SK-N-MC (cell line): ENCODE measurements at regions not wholly inside any gene's neighbourhood (a gene's known extent, or its start where the extent isn't known, plus 50 kb on each side); places are given as distances from the start of the nearest gene placed in this dataset.

Source experiments
- EZH2 ChIP-seq: fragments of 200-600 bp; sonication (generic); IDR thresholded peaks from one replicate; pipeline ENCODE4 v1.6.1; 2017; ENCODE audit warnings: antibody characterized with exemption
- FOXP2 ChIP-seq: optimal IDR thresholded peaks from 2 replicates; pipeline ENCODE3; 2011; ENCODE audit warnings: mild to moderate bottlenecking, moderate library complexity; ENCODE audit not compliant: insufficient read depth; ENCODE audit errors: extremely low read length, control extremely low read depth
- POLR2AphosphoS5 ChIP-seq: IDR thresholded peaks from 2 replicates; pipeline ENCODE4 v1.6.1; 2012; ENCODE audit warnings: mild to moderate bottlenecking, low read depth, low read length, borderline replicate concordance

GRCh38 chr7:41252957-41253356, 449.9 kb downstream of the INHBA start:
- no peak for TF ChIP-seq EZH2
- TF ChIP-seq POLR2AphosphoS5 = no peak
- TF ChIP-seq FOXP2 = no peak
